Peyer's patch (tissue), 4 donors: ENCODE measurements at regions not wholly inside any gene's neighbourhood (a gene's known extent, or its start where the extent isn't known, plus 50 kb on each side); places are given as distances from the start of the nearest gene placed in this dataset.
"Not testable (repeated sequence)": the region's sequence is repeated elsewhere in the genome, so short reads cannot be mapped to it uniquely, and the experiment has no call there.

Experiments
- CTCF ChIP-seq, 6 experiments: fragments of 450-650 bp in 4 of 6; fragments of 200-600 bp in 2 of 6; sonication (generic) in 1 of 6; IDR thresholded peaks; one replicate each; pipeline ENCODE4 v1.5.1; 2017 to 2019; ENCODE audit warnings: antibody characterized with exemption in 6 of 6, mild to moderate bottlenecking in 3 of 6, moderate library complexity in 1 of 6
- POLR2A ChIP-seq, 2 donors: fragments of 450-650 bp; IDR thresholded peaks; one replicate each; pipeline ENCODE4 v1.5.1; 2017; ENCODE audit warnings: antibody characterized with exemption in 2 of 2, mild to moderate bottlenecking in 2 of 2, moderate library complexity in 2 of 2

- TF ChIP-seq CTCF, POLR2A (IDR thresholded peaks at IDR 0.05): not testable (repeated sequence)
Measured at GRCh38 chr15:78706481-78707235, 65.6 kb upstream of the CHRNB4 start.
